ENCODE measurements at regions not wholly inside any gene's neighbourhood (a gene's known extent, or its start where the extent isn't known, plus 50 kb on each side); places are given as distances from the start of the nearest gene placed in this dataset.
"Not testable (repeated sequence)": the region's sequence is repeated elsewhere in the genome, so short reads cannot be mapped to it uniquely, and the experiment has no call there.

- no peak for DNase-seq
Observed at GRCh38 chr14:38559711-38560110, 303.8 kb upstream of the CLEC14A start.

- not testable (repeated sequence) for DNase-seq
Observed at GRCh38 chr14:38557391-38557790, 301.5 kb upstream of the CLEC14A start.

GRCh38 chr14:38556252-38556651, 300.4 kb upstream of the CLEC14A start:
- DNase-seq = no peak

GRCh38 chr14:38554026-38554425, 298.1 kb upstream of the CLEC14A start:
- no peak for DNase-seq

- no peak for DNase-seq
Observed at GRCh38 chr14:38553586-38553985, 297.7 kb upstream of the CLEC14A start.

GRCh38 chr14:38549564-38549963, 293.7 kb upstream of the CLEC14A start:
- DNase-seq = no peak

- DNase-seq = no peak
Observed at GRCh38 chr14:38547961-38548490, 292.1 kb upstream of the CLEC14A start.

- no peak for DNase-seq
Observed at GRCh38 chr14:38546932-38547551, 291.1 kb upstream of the CLEC14A start.

GRCh38 chr14:38544776-38545175, 288.9 kb upstream of the CLEC14A start:
- no peak for DNase-seq

- DNase-seq = not testable (repeated sequence)
Observed at GRCh38 chr14:38543851-38544250, 288.0 kb upstream of the CLEC14A start.

GRCh38 chr14:38538053-38538452, 282.2 kb upstream of the CLEC14A start:
- not testable (repeated sequence) for DNase-seq

- DNase-seq = no peak
Observed at GRCh38 chr14:38536376-38537038, 280.6 kb upstream of the CLEC14A start.

- DNase-seq = no peak
Observed at GRCh38 chr14:38528582-38528981, 272.7 kb upstream of the CLEC14A start.

- DNase-seq = no peak
Observed at GRCh38 chr14:38527502-38527878, 271.6 kb upstream of the CLEC14A start.

- no peak for DNase-seq
Observed at GRCh38 chr14:38526826-38527501, 271.1 kb upstream of the CLEC14A start.

GRCh38 chr14:38524636-38525509, 269.0 kb upstream of the CLEC14A start:
- DNase-seq = no peak

- no peak for DNase-seq
Observed at GRCh38 chr14:38522724-38523123, 266.8 kb upstream of the CLEC14A start.

- DNase-seq = no peak
Observed at GRCh38 chr14:38521591-38521990, 265.7 kb upstream of the CLEC14A start.

GRCh38 chr14:38517426-38517825, 261.5 kb upstream of the CLEC14A start:
- no peak for DNase-seq

GRCh38 chr14:38512236-38512635, 256.3 kb upstream of the CLEC14A start:
- DNase-seq = no peak

- no peak for DNase-seq
Observed at GRCh38 chr14:38507299-38507698, 251.4 kb upstream of the CLEC14A start.

- no peak for DNase-seq
Observed at GRCh38 chr14:38505973-38506249, 250.0 kb upstream of the CLEC14A start.

Data from bone marrow (tissue), 2 donors.